Common myeloid progenitor, CD34-positive (primary cell): ENCODE measurements at regions not wholly inside any gene's neighbourhood (a gene's known extent, or its start where the extent isn't known, plus 50 kb on each side); places are given as distances from the start of the nearest gene placed in this dataset.

Experiments used
- CTCF ChIA-PET: fragments of 350-600 bp; sonication (Branson Sonifier 250); formaldehyde crosslinking; loops from one replicate; lab custom pipeline; 2021; ENCODE audit warnings: antibody characterized with exemption; lab: Charles Lee
- POLR2A ChIA-PET: fragments of 350-600 bp; sonication (Branson Sonifier 250); formaldehyde crosslinking; loops from one replicate; lab custom pipeline; 2021; ENCODE audit warnings: antibody characterized with exemption; lab: Charles Lee
- DNase-seq, 3 donors: peaks; one replicate each; pipeline versions ENCODE4 v3.0.0 to v3.0.0-alpha.2; 2013
- H3K27ac ChIP-seq, 2 experiments: 1 replicate in 1 of 2; 2 replicates in 1 of 2; pipeline ENCODE4 v1.7.0; 2013; ENCODE audit warnings: inconsistent platforms in 2 of 2, low read length in 2 of 2, mild to moderate bottlenecking in 2 of 2, low read depth in 1 of 2, moderate library complexity in 1 of 2; ENCODE audit not compliant: severe bottlenecking in 2 of 2, insufficient read depth in 1 of 2, poor library complexity in 1 of 2
- H3K27me3 ChIP-seq, 5 experiments: replicated peaks in 2 of 5; 1 replicate in 3 of 5; 2 replicates in 2 of 5; pipeline versions ENCODE4 v1.6.1 to v1.7.0; 2013; ENCODE audit warnings: low read length in 4 of 5, mild to moderate bottlenecking in 2 of 5, moderate library complexity in 2 of 5, inconsistent platforms in 1 of 5; ENCODE audit not compliant: insufficient read depth in 5 of 5, control insufficient read depth in 4 of 5
- H3K36me3 ChIP-seq, 4 experiments: 1 replicate in 2 of 4; 2 replicates in 2 of 4; pipeline versions ENCODE4 v1.6.1 to v1.7.0; 2013; ENCODE audit warnings: low read length in 3 of 4, control low read depth in 1 of 4, mild to moderate bottlenecking in 1 of 4; ENCODE audit not compliant: control insufficient read depth in 4 of 4, insufficient read depth in 4 of 4
- H3K4me1 ChIP-seq, 4 experiments: 1 replicate in 3 of 4; 2 replicates in 1 of 4; pipeline versions ENCODE4 v1.6.1 to v1.7.1; 2013; ENCODE audit warnings: low read length in 3 of 4, mild to moderate bottlenecking in 3 of 4, control low read depth in 1 of 4, inconsistent platforms in 1 of 4, moderate library complexity in 1 of 4; ENCODE audit not compliant: control insufficient read depth in 4 of 4, insufficient read depth in 4 of 4; ENCODE audit errors: control extremely low read depth in 1 of 4
- H3K4me3 ChIP-seq, 7 experiments: 1 replicate in 4 of 7; 2 replicates in 3 of 7; pipeline versions ENCODE4 v1.5.1 to v1.7.0; 2013; ENCODE audit warnings: mild to moderate bottlenecking in 7 of 7, low read length in 6 of 7, moderate library complexity in 6 of 7, inconsistent platforms in 2 of 7, low read depth in 2 of 7, control low read depth in 1 of 7; ENCODE audit not compliant: insufficient read depth in 4 of 7, control insufficient read depth in 1 of 7; ENCODE audit errors: extremely low read depth in 1 of 7
- H3K9me3 ChIP-seq, 5 experiments: 1 replicate in 4 of 5; 2 replicates in 1 of 5; pipeline versions ENCODE4 v1.6.1 to v1.7.1; 2013; ENCODE audit warnings: low read length in 4 of 5, mild to moderate bottlenecking in 2 of 5, inconsistent platforms in 1 of 5, low read depth in 1 of 5, moderate library complexity in 1 of 5; ENCODE audit not compliant: control insufficient read depth in 4 of 5, insufficient read depth in 2 of 5; ENCODE audit errors: control extremely low read depth in 1 of 5
- WGBS: methylation state at CpG from one replicate; pipeline ENCODE4 v1.1.5; 2013; ENCODE audit not compliant: insufficient coverage; 5-methylcytosine and 5-hydroxymethylcytosine counted together

- H3K9me3 ChIP-seq = peaks cover 0 to 1% (median 0%) of the 10 kb centered on the region in 5 experiments
- H3K27ac ChIP-seq = no peak overlapping the region
- peaks cover 0 to 7% (median 0%) of the 10 kb centered on the region in 5 experiments for H3K27me3 ChIP-seq
- no peak for DNase-seq
- WGBS = 100% methylated on average over 1 of the region's 1 CpG
- CTCF ChIA-PET = no interaction called here
- POLR2A ChIA-PET = no interaction called here
- H3K4me3 ChIP-seq = no peak overlapping the region
- H3K36me3 ChIP-seq = no peaks in the 10 kb centered on the region
- H3K4me1 ChIP-seq = no peaks in the 10 kb centered on the region
These were observed 104.7 kb upstream of the PKDCC start for GRCh38 chr2:41943159-41943558.

- H3K27ac ChIP-seq = no peak overlapping the region
- ChIA-PET POLR2A (no interaction called here), CTCF (no interaction called here)
- WGBS = 97% methylated on average over 5 of the region's 9 CpGs
- H3K27me3 ChIP-seq = peaks cover 0 to 10% (median 0%) of the 10 kb centered on the region in 5 experiments
- DNase-seq = no peak
- H3K4me1 ChIP-seq = no peaks in the 10 kb centered on the region
- no peak overlapping the region for H3K4me3 ChIP-seq
- no peaks in the 10 kb centered on the region for H3K36me3 ChIP-seq
- H3K9me3 ChIP-seq = peaks cover 0 to 1% (median 0%) of the 10 kb centered on the region in 5 experiments
These were observed 103.5 kb upstream of the PKDCC start for GRCh38 chr2:41944220-41944880.

DNA sequence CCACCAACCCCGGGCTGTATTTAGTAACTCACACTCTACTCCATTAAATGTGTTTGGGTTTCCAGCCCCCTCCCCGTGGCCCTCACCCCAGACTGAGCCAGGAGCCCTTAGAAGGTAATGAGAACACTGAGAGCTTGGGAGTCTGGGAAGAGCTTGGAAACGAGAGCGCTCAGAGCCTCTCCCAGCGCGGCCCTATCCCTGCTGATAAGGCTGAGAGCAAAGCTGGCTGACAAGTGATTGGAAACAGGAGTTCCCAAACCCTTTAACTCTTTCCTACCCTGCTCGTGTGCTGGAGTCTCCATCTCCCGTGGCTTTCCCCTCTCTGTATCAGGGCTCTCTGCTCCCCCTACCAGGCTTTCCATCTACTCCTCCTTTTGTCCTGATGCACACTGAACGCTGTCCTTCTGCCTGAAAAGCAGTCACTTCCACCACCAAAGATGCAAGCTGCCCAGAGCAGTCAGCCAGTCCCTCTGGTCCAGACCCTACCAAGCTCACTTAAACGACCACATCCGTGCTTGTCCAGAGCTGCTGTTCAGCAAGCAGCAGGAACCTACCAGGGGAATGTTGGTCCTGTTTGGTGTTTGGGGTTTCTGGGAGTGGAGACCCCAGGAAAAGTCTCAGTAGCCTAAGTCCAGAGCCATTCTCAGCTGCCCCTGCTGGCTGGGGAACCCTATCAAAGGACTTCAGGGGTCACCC, 100.0 kb upstream of the PKDCC start:
- peaks cover 0 to 1% (median 0%) of the 10 kb centered on the region in 5 experiments for H3K9me3 ChIP-seq
- no peak overlapping the region for H3K4me3 ChIP-seq
- no peaks in the 10 kb centered on the region for H3K4me1 ChIP-seq
- no peak for DNase-seq
- WGBS = 59% methylated on average over 10 of the region's 11 CpGs
- ChIA-PET CTCF (no interaction called here), POLR2A (no interaction called here)
- peaks cover 0 to 11% (median 0%) of the 10 kb centered on the region in 5 experiments for H3K27me3 ChIP-seq
- no peak overlapping the region for H3K27ac ChIP-seq
- no peaks in the 10 kb centered on the region for H3K36me3 ChIP-seq

DNA sequence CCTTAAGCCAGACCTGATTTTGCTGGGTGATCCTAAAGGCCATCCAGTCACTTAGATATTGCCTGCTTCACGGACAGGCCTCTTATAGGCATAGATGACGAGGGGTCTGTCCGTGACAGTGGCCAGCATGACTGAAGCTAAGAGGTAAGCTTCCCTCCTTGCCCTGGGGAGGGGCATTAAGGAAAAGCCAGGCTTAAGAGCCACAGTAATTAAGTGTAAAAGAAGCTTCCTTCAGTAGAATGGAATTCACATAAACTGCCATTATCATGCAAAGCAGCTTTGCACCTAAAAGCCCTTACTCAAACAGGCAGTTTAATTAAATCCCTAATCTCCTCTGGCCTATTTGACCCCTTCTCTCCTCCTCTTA, 99.4 kb upstream of the PKDCC start:
- Histone ChIP-seq H3K27ac (no peak overlapping the region), H3K9me3 (peaks cover 0 to 1% (median 0%) of the 10 kb centered on the region in 5 experiments), H3K4me1 (no peaks in the 10 kb centered on the region), H3K27me3 (peaks cover 0 to 11% (median 0%) of the 10 kb centered on the region in 5 experiments), H3K4me3 (no peak overlapping the region), H3K36me3 (no peaks in the 10 kb centered on the region)
- ChIA-PET POLR2A (no interaction called here), CTCF (no interaction called here)
- WGBS = 100% methylated on average over 3 of the region's 3 CpGs
- no peak for DNase-seq

GRCh38 chr2:41949091-41949882, 98.5 kb upstream of the PKDCC start:
- DNase-seq = no peak
- H3K9me3 ChIP-seq = peaks cover 0 to 1% (median 0%) of the 10 kb centered on the region in 5 experiments
- 86% methylated on average over 6 of the region's 7 CpGs for WGBS
- H3K36me3 ChIP-seq = no peaks in the 10 kb centered on the region
- H3K27me3 ChIP-seq = peaks cover 0 to 11% (median 0%) of the 10 kb centered on the region in 5 experiments
- ChIA-PET CTCF (no interaction called here), POLR2A (no interaction called here)
- no peaks in the 10 kb centered on the region for H3K4me1 ChIP-seq
- H3K4me3 ChIP-seq = no peak overlapping the region
- no peak overlapping the region for H3K27ac ChIP-seq

GRCh38 chr2:41949883-41950665, 97.7 kb upstream of the PKDCC start:
- CTCF ChIA-PET = no interaction called here
- Histone ChIP-seq H3K4me1 (peaks cover 0 to 6% (median 0%) of the 10 kb centered on the region in 4 experiments), H3K27ac (no peak overlapping the region), H3K27me3 (peaks cover 0 to 11% (median 0%) of the 10 kb centered on the region in 5 experiments), H3K36me3 (no peaks in the 10 kb centered on the region), H3K4me3 (no peak overlapping the region), H3K9me3 (peaks cover 0 to 1% (median 0%) of the 10 kb centered on the region in 5 experiments)
- POLR2A ChIA-PET = no interaction called here
- DNase-seq = no peak
- WGBS = 100% methylated on average over 3 of the region's 4 CpGs
